HCT116 (cell line): ENCODE measurements at regions not wholly inside any gene's neighbourhood (a gene's known extent, or its start where the extent isn't known, plus 50 kb on each side); places are given as distances from the start of the nearest gene placed in this dataset.

Source experiments
- ATAC-seq: fragments of 200-7000 bp; cut with Tn5 transposase; 2 replicates; pipeline ENCODE4 v1.9.1; 2020; ENCODE audit warnings: mild to moderate bottlenecking, moderate library complexity
- BruUV-seq: library from RNA; stranded (reverse); fragments of 400-500 nt; replicated peaks from 2 replicates; lab custom pipeline; 2021; lab: Mats Ljungman, UMichigan
- CTCF ChIA-PET: fragments of 300-600 bp; sonication (Branson Sonifier 250); formaldehyde crosslinking; loops from one replicate; lab custom pipeline; 2021; ENCODE audit warnings: antibody characterized with exemption; lab: Charles Lee
- POLR2A ChIA-PET: fragments of 300-600, 350-600 bp; sonication (Branson Sonifier 250); formaldehyde crosslinking; loops from one replicate; lab custom pipeline; 2021; ENCODE audit warnings: antibody characterized with exemption; lab: Charles Lee
- RAD21 ChIA-PET, 2 experiments: fragments of 300-600 bp; sonication (Branson Sonifier 250); formaldehyde crosslinking; loops; one replicate each; lab custom pipeline; 2023; ENCODE audit warnings: low total read pairs in 2 of 2; ENCODE audit not compliant: uncharacterized antibody in 2 of 2, unreplicated experiment in 2 of 2, low non-redundant PET in 1 of 2; lab: Charles Lee
- DNase-seq: peaks from one replicate; pipeline ENCODE4 v3.0.0-alpha.2; 2010; ENCODE audit warnings: low read depth, low spot score
- H2AFZ ChIP-seq: fragments of 200-600 bp; shearing (Covaris generic), sonication (generic); 2 replicates; pipeline ENCODE4 v1.6.1; 2017; ENCODE audit warnings: low read depth, mixed run types, mixed read lengths, antibody characterized with exemption, low read length; ENCODE audit not compliant: poor library complexity, severe bottlenecking
- H3K27ac ChIP-seq: 2 replicates; pipeline ENCODE4 v1.5.1; 2012; ENCODE audit warnings: low read depth, low read length
- H3K27me3 ChIP-seq: fragments of 200-600 bp; sonication (generic); 2 replicates; pipeline ENCODE4 v1.6.1; 2016; ENCODE audit warnings: mixed run types, low read length, mixed read lengths; ENCODE audit not compliant: insufficient read depth
- H3K36me3 ChIP-seq, 2 experiments: fragments of 200-500 bp in 1 of 2; fragments of 200-600 bp in 1 of 2; sonication (Bioruptor generic) in 1 of 2; sonication (generic) in 1 of 2; 2 replicates each; pipeline versions ENCODE4 v1.5.1 to v1.6.1; 2014 to 2016; ENCODE audit warnings: low read length in 2 of 2, inconsistent platforms in 1 of 2, mixed read lengths in 1 of 2, mixed run types in 1 of 2; ENCODE audit not compliant: insufficient read depth in 2 of 2, control insufficient read depth in 1 of 2
- H3K4me1 ChIP-seq, 2 experiments: fragments of 200-600 bp in 1 of 2; sonication (generic) in 1 of 2; 2 replicates each; pipeline versions ENCODE4 v1.5.1 to v1.6.1; 2012 to 2017; ENCODE audit warnings: low read length in 2 of 2, inconsistent platforms in 1 of 2, mild to moderate bottlenecking in 1 of 2, mixed read lengths in 1 of 2, mixed run types in 1 of 2, moderate library complexity in 1 of 2; ENCODE audit not compliant: insufficient read depth in 2 of 2, control insufficient read depth in 1 of 2
- H3K4me2 ChIP-seq: fragments of 200-600 bp; sonication (generic); 2 replicates; pipeline ENCODE4 v1.6.1; 2017; ENCODE audit warnings: mixed run types, low read length, mixed read lengths
- H3K4me3 ChIP-seq, 2 experiments: fragments of 200-600 bp in 1 of 2; sonication (generic) in 1 of 2; replicated peaks in 1 of 2; 2 replicates each; pipeline ENCODE4 v1.5.1; 2011 to 2016; ENCODE audit warnings: low read length in 2 of 2, control low read depth in 1 of 2, low read depth in 1 of 2, mild to moderate bottlenecking in 1 of 2, mixed read lengths in 1 of 2, mixed run types in 1 of 2
- H3K79me2 ChIP-seq: fragments of 200-600 bp; sonication (generic); 2 replicates; pipeline ENCODE4 v1.6.1; 2017; ENCODE audit warnings: mild to moderate bottlenecking, mixed run types, low read length, moderate library complexity, mixed read lengths; ENCODE audit not compliant: insufficient read depth
- H3K9ac ChIP-seq: fragments of 200-600 bp; sonication (generic); 2 replicates; pipeline ENCODE4 v1.6.1; 2016; ENCODE audit warnings: low read length, mixed read lengths
- H3K9me2 ChIP-seq: fragments of 200-600 bp; sonication (generic), shearing (Covaris generic); 2 replicates; pipeline ENCODE4 v1.6.1; 2017; ENCODE audit warnings: mixed run types, mild to moderate bottlenecking, moderate library complexity; ENCODE audit not compliant: insufficient read depth
- H3K9me3 ChIP-seq, 2 experiments: fragments of 200-500 bp in 1 of 2; fragments of 200-600 bp in 1 of 2; sonication (Bioruptor generic) in 1 of 2; sonication (generic) in 1 of 2; 2 replicates each; pipeline ENCODE4 v1.6.1; 2014 to 2017; ENCODE audit warnings: low read length in 2 of 2, mixed read lengths in 2 of 2, inconsistent platforms in 1 of 2, low read depth in 1 of 2, mild to moderate bottlenecking in 1 of 2, mixed run types in 1 of 2, moderate library complexity in 1 of 2; ENCODE audit not compliant: control insufficient read depth in 1 of 2, insufficient read depth in 1 of 2
- H4K20me1 ChIP-seq: fragments of 200-600 bp; sonication (generic), shearing (Covaris generic); 2 replicates; pipeline ENCODE4 v1.6.1; 2017; ENCODE audit warnings: mixed run types, mild to moderate bottlenecking, moderate library complexity; ENCODE audit not compliant: insufficient read depth
- EGR1 ChIP-seq: IDR thresholded peaks from 2 replicates; pipeline ENCODE4 v1.6.1; 2012; ENCODE audit warnings: low read depth
- ELF1 ChIP-seq: IDR thresholded peaks from 2 replicates; pipeline ENCODE4 v1.6.1; 2012; ENCODE audit warnings: low read depth, borderline replicate concordance
- EZH2 ChIP-seq: fragments of 200-600 bp; sonication (generic); IDR thresholded peaks from 2 replicates; pipeline ENCODE4 v1.6.1; 2017; ENCODE audit warnings: antibody characterized with exemption, mixed run types
- EZH2phosphoT487 ChIP-seq: fragments of 200-600 bp; IDR thresholded peaks from 2 replicates; pipeline ENCODE4 v1.6.1; 2018; ENCODE audit warnings: antibody characterized with exemption, borderline replicate concordance
- FOSL1 ChIP-seq: IDR thresholded peaks from 2 replicates; pipeline ENCODE4 v1.6.1; 2012; ENCODE audit warnings: low read depth
- MAX ChIP-seq: IDR thresholded peaks from 2 replicates; pipeline ENCODE4 v1.6.1; 2012
- POLR2A ChIP-seq: IDR thresholded peaks from 2 replicates; pipeline ENCODE4 v1.7.0; 2011; ENCODE audit warnings: borderline replicate concordance; ENCODE audit not compliant: insufficient read depth, insufficient read length; ENCODE audit errors: extremely low read depth
- POLR2AphosphoS5 ChIP-seq: IDR thresholded peaks from 2 replicates; pipeline ENCODE4 v1.6.1; 2011; ENCODE audit warnings: mild to moderate bottlenecking, low read depth, low read length, moderate library complexity
- RAD21 ChIP-seq: IDR thresholded peaks from 2 replicates; pipeline ENCODE4 v1.6.1; 2012; ENCODE audit warnings: low read depth, mild to moderate bottlenecking
- SP1 ChIP-seq: IDR thresholded peaks from 2 replicates; pipeline ENCODE4 v1.6.1; 2012; ENCODE audit warnings: low read depth
- TCF7L2 ChIP-seq: IDR thresholded peaks from 2 replicates; pipeline ENCODE4 v1.7.0; 2011; ENCODE audit warnings: borderline replicate concordance, inconsistent platforms; ENCODE audit not compliant: insufficient read depth, insufficient read length; ENCODE audit errors: extremely low read depth
- YY1 ChIP-seq: IDR thresholded peaks from 2 replicates; pipeline ENCODE4 v1.6.1; 2011; ENCODE audit warnings: low read length, low read depth, moderate library complexity, mild to moderate bottlenecking; ENCODE audit not compliant: insufficient replicate concordance; ENCODE audit errors: extremely low read depth
- ZFX ChIP-seq: fragments of 450-650 bp; IDR thresholded peaks from 2 replicates; pipeline ENCODE4 v1.6.1; 2017
- ZNF274 ChIP-seq: fragments of 200-500 bp; sonication (Bioruptor generic); IDR thresholded peaks from 2 replicates; pipeline ENCODE4 v1.6.1; 2014; ENCODE audit warnings: mild to moderate bottlenecking, low read depth, low read length, inconsistent platforms
- intact Hi-C: fragments of 100-400 bp; cut with micrococcal nuclease; formaldehyde crosslinking; loops from 2 replicates; pipeline ENCODE4 v1.10.0; 2022

GRCh38 chr4:66558651-66559050 is 888.4 kb upstream of the EPHA5 start:
- DNase-seq (no peak), ATAC-seq (no peak)
- ChIA-PET POLR2A (no interaction called here), CTCF (no interaction called here), RAD21 (no interaction called here)
- no peaks in the 10 kb centered on the region for H3K79me2 ChIP-seq
- no peaks in the 10 kb centered on the region for H4K20me1 ChIP-seq
- intact Hi-C loops = no loop called here
- no peaks in the 10 kb centered on the region for H3K9me2 ChIP-seq
- no peaks in the 10 kb centered on the region for H3K4me1 ChIP-seq
- no peak overlapping the region for H3K27ac ChIP-seq
- H3K4me3 ChIP-seq = no peak overlapping the region
- H3K9me3 ChIP-seq = peaks cover 4 to 5% of the 10 kb centered on the region in 2 experiments; a peak in 2 of 4 replicates
- H3K4me2 ChIP-seq = no peak overlapping the region
- no TSS peak for BruUV-seq
- no peaks in the 10 kb centered on the region for H3K27me3 ChIP-seq
- no peak overlapping the region for H3K9ac ChIP-seq
- H2AFZ ChIP-seq = no peak overlapping the region
- H3K36me3 ChIP-seq = no peaks in the 10 kb centered on the region
- TF ChIP-seq POLR2AphosphoS5 (no peak), FOSL1 (no peak), TCF7L2 (no peak), ZNF274 (no peak), EGR1 (no peak), ELF1 (no peak), RAD21 (no peak), SP1 (no peak), ZFX (no peak), EZH2 (no peak), POLR2A (no peak), MAX (no peak), YY1 (no peak), EZH2phosphoT487 (no peak)
